K562 (cell line): ENCODE measurements at regions not wholly inside any gene's neighbourhood (a gene's known extent, or its start where the extent isn't known, plus 50 kb on each side); places are given as distances from the start of the nearest gene placed in this dataset.

ENCODE experiments used
- ATAC-seq: fragments of 200-7000 bp; cut with Tn5 transposase; 3 replicates; pipeline ENCODE4 v1.9.1; 2020; ENCODE audit warnings: moderate library complexity
- BruUV-seq: library from RNA; stranded (reverse); fragments of 400-500 nt; replicated peaks from 2 replicates; lab custom pipeline; 2021; lab: Mats Ljungman, UMichigan
- CTCF ChIA-PET: fragments of 300-600 bp; formaldehyde crosslinking; extraction: SDS; loops from one replicate; lab custom pipeline; 2021; ENCODE audit warnings: low intra/inter-chr PET ratio; lab: Yijun Ruan, JAX
- POLR2A ChIA-PET: fragments of 300-600, 350-650 bp; sonication (Branson Sonifier 250); formaldehyde crosslinking; extraction: SDS; loops from one replicate; lab custom pipeline; 2021; ENCODE audit warnings: antibody characterized with exemption, inconsistent platforms; lab: Yijun Ruan, JAX
- DNase-seq, 4 experiments: peaks; one replicate each; pipeline versions ENCODE4 v3.0.0 to v3.0.0-alpha.2; 2011 to 2018; ENCODE audit warnings: low spot score in 3 of 4, mixed read lengths in 3 of 4; ENCODE audit errors: extremely low read depth in 1 of 4
- FAIRE-seq: peaks from 2 replicates; lab custom pipeline; 2011; peaks lifted over from hg19 to GRCh38; lab: Jason Lieb, UNC
- H2AFZ ChIP-seq: 2 replicates; pipeline ENCODE4 v1.6.0; 2011; ENCODE audit warnings: low read depth, low read length, control low read depth, inconsistent platforms
- H3K27ac ChIP-seq: fragments of 200-600 bp; 3 replicates; pipeline ENCODE4 v1.8.0; 2011; ENCODE audit warnings: low read depth, mild to moderate bottlenecking, control low read depth, inconsistent platforms, low read length, moderate library complexity, mixed read lengths; ENCODE audit errors: extremely low read depth
- H3K27me3 ChIP-seq, 2 experiments: fragments of 300-600 bp in 1 of 2; 2 replicates in 1 of 2; 3 replicates in 1 of 2; pipeline versions ENCODE4 v1.6.0 to v1.8.0; 2011; ENCODE audit warnings: inconsistent platforms in 2 of 2, low read length in 2 of 2, mild to moderate bottlenecking in 1 of 2, mixed read lengths in 1 of 2, moderate library complexity in 1 of 2; ENCODE audit not compliant: control insufficient read depth in 2 of 2, insufficient read depth in 2 of 2
- H3K36me3 ChIP-seq: fragments of 300-600 bp; 3 replicates; pipeline ENCODE4 v1.8.0; 2011; ENCODE audit warnings: mild to moderate bottlenecking, low read length, inconsistent platforms; ENCODE audit not compliant: control insufficient read depth, insufficient read depth
- H3K4me1 ChIP-seq, 2 experiments: fragments of 200-600 bp in 1 of 2; replicated peaks in 1 of 2; 2 replicates in 1 of 2; 3 replicates in 1 of 2; pipeline versions ENCODE4 v1.5.1 to v1.8.0; 2011; ENCODE audit warnings: inconsistent platforms in 2 of 2, low read length in 2 of 2, mild to moderate bottlenecking in 1 of 2, mixed read lengths in 1 of 2, moderate library complexity in 1 of 2; ENCODE audit not compliant: control insufficient read depth in 2 of 2, insufficient read depth in 2 of 2
- H3K4me2 ChIP-seq: 2 replicates; pipeline ENCODE4 v1.6.1; 2011; ENCODE audit warnings: low read length, control low read depth, inconsistent platforms, mixed read lengths; ENCODE audit not compliant: insufficient read depth
- H3K4me3 ChIP-seq: fragments of 200-600 bp; sonication (generic), shearing (Covaris generic); 2 replicates; pipeline ENCODE4 v1.5.1; 2016; ENCODE audit warnings: control low read depth, inconsistent platforms
- H3K79me2 ChIP-seq: fragments of 200-600 bp; 3 replicates; pipeline ENCODE4 v1.8.0; 2011; ENCODE audit warnings: low read length, inconsistent platforms; ENCODE audit not compliant: control insufficient read depth, insufficient read depth
- H3K9ac ChIP-seq, 2 experiments: 2 replicates each; pipeline versions ENCODE4 v1.6.0 to v1.6.1; 2011; ENCODE audit warnings: low read depth in 2 of 2, low read length in 2 of 2, control low read depth in 1 of 2, inconsistent platforms in 1 of 2, mild to moderate bottlenecking in 1 of 2, mixed read lengths in 1 of 2; ENCODE audit not compliant: insufficient read depth in 1 of 2
- H3K9me1 ChIP-seq: one replicate; pipeline ENCODE4 v1.6.0; 2011; ENCODE audit warnings: inconsistent platforms, mild to moderate bottlenecking, low read length, moderate library complexity; ENCODE audit not compliant: control insufficient read depth, insufficient read depth
- H3K9me3 ChIP-seq: replicated peaks from 2 replicates; pipeline ENCODE4 v1.5.1; 2011; ENCODE audit warnings: low read depth, low read length, inconsistent platforms; ENCODE audit not compliant: control insufficient read depth, insufficient read depth
- H4K20me1 ChIP-seq: replicated peaks from 2 replicates; pipeline ENCODE4 v1.6.1; 2011; ENCODE audit warnings: low read length, inconsistent platforms, mixed read lengths; ENCODE audit not compliant: control insufficient read depth, insufficient read depth
- CEBPB ChIP-seq: fragments of 450-650 bp; IDR thresholded peaks from 2 replicates; pipeline ENCODE4 v1.6.1; 2016; ENCODE audit warnings: missing genetic modification characterization, missing compliant biosample characterization
- DMBX1 ChIP-seq: fragments of 250-450 bp; sonication (Bioruptor Pico); IDR thresholded peaks from 2 replicates; pipeline ENCODE4 v1.8.0; 2022; ENCODE audit warnings: inconsistent platforms, mild to moderate bottlenecking, moderate library complexity, borderline replicate concordance
- EP400 ChIP-seq: fragments of 450-650 bp; IDR thresholded peaks from 2 replicates; pipeline ENCODE4 v1.6.1; 2017; ENCODE audit warnings: antibody characterized with exemption, mild to moderate bottlenecking, moderate library complexity
- NCOA2 ChIP-seq, 2 experiments: fragments of 450-650 bp; IDR thresholded peaks; 2 replicates each; pipeline ENCODE4 v1.6.1; 2018; ENCODE audit warnings: mild to moderate bottlenecking in 2 of 2, moderate library complexity in 1 of 2; ENCODE audit not compliant: partially characterized antibody in 2 of 2
- NR3C1 ChIP-seq: sonication (generic); formaldehyde crosslinking; IDR thresholded peaks from 2 replicates; pipeline ENCODE4 v1.8.1; 2022; ENCODE audit warnings: missing genetic modification reagents
- PURB ChIP-seq: sonication (generic); formaldehyde crosslinking; IDR thresholded peaks from 2 replicates; pipeline ENCODE4 v1.9.0; 2021; ENCODE audit warnings: low read depth, mild to moderate bottlenecking, missing genetic modification reagents
- RAD21 ChIP-seq, 2 experiments: fragments of 250-450 bp in 1 of 2; fragments of 450-650 bp in 1 of 2; sonication (Bioruptor Pico) in 1 of 2; formaldehyde crosslinking in 1 of 2; IDR thresholded peaks in 1 of 2; conservative IDR thresholded peaks in 1 of 2; 2 replicates each; pipeline versions ENCODE4 v1.4.0 to v1.8.0; 2020 to 2022; ENCODE audit warnings: mild to moderate bottlenecking in 2 of 2, moderate library complexity in 1 of 2
- RBM39 ChIP-seq: fragments of 200-400 bp; formaldehyde crosslinking; optimal IDR thresholded peaks from 2 replicates; pipeline ENCODE3; 2018; ENCODE audit warnings: low read depth, low read length
- SRF ChIP-seq, 2 experiments: fragments of 250-450, 450-650 bp in 1 of 2; sonication (Bioruptor Pico) in 1 of 2; sonication (generic) in 1 of 2; formaldehyde crosslinking; IDR thresholded peaks; 2 replicates each; pipeline versions ENCODE4 v1.5.0 to v1.5.1; 2020 to 2022; ENCODE audit warnings: mild to moderate bottlenecking in 1 of 2, missing genetic modification reagents in 1 of 2
- TFAM ChIP-seq: fragments of 250-450 bp; sonication (Bioruptor Pico); conservative IDR thresholded peaks from 2 replicates; pipeline ENCODE4 v1.5.0; 2021; ENCODE audit warnings: mild to moderate bottlenecking, moderate library complexity
- TRIM28 ChIP-seq: fragments of 450-650 bp; IDR thresholded peaks from 2 replicates; pipeline ENCODE4 v1.6.1; 2017
- ZKSCAN3 ChIP-seq: fragments of 250-450 bp; sonication (Bioruptor Pico); IDR thresholded peaks from 2 replicates; pipeline ENCODE4 v1.4.0; 2020
- ZNF224 ChIP-seq: sonication (generic); formaldehyde crosslinking; IDR thresholded peaks from 2 replicates; pipeline ENCODE4 v1.8.0; 2022; ENCODE audit warnings: mild to moderate bottlenecking, missing genetic modification reagents
- ZNF3 ChIP-seq: fragments of 250-450 bp; sonication (Bioruptor Pico); IDR thresholded peaks from 2 replicates; pipeline ENCODE4 v1.5.0; 2021; ENCODE audit warnings: mild to moderate bottlenecking, moderate library complexity
- ZNF57 ChIP-seq: fragments of 450-650 bp; formaldehyde crosslinking; IDR thresholded peaks from 2 replicates; pipeline ENCODE4 v1.4.0; 2020; ENCODE audit warnings: mild to moderate bottlenecking, moderate library complexity
- ZNF639 ChIP-seq, 2 experiments: fragments of 200-800 bp in 1 of 2; sonication (Bioruptor generic) in 1 of 2; sonication (generic) in 1 of 2; formaldehyde crosslinking in 1 of 2; IDR thresholded peaks in 1 of 2; conservative IDR thresholded peaks in 1 of 2; 2 replicates each; pipeline versions ENCODE4 v1.5.0 to v1.6.1; 2016 to 2020; ENCODE audit warnings: missing compliant biosample characterization in 1 of 2, missing genetic modification characterization in 1 of 2, missing genetic modification reagents in 1 of 2
- WGBS: fragments of 100-300 bp; shearing (Covaris generic); methylation state at CpG from one replicate; pipeline ENCODE4 v1.1.6; 2016; ENCODE audit warnings: low coverage, mixed read lengths; ENCODE audit not compliant: insufficient coverage; ENCODE audit errors: missing lambda C conversion rate; 5-methylcytosine and 5-hydroxymethylcytosine counted together
- in situ Hi-C: fragments of 300-500 bp; cut with MboI; formaldehyde crosslinking; loops from 4 replicates; pipeline ENCODE4 v1.15.0; 2018; ENCODE audit warnings: inconsistent platforms, mixed read lengths
- intact Hi-C: fragments of 100-400 bp; cut with micrococcal nuclease; formaldehyde crosslinking; loops from 2 replicates; pipeline ENCODE4 v1.14.2; 2022

GRCh38 chr5:8408258-8408657, 539.3 kb downstream of the MTRR start:
- no peaks in the 10 kb centered on the region for H3K27me3 ChIP-seq
- BruUV-seq: no TSS peak

More at GRCh38 chr5:8408258-8408657, 539.3 kb downstream of the MTRR start:
- no peak overlapping the region for H3K27ac ChIP-seq
- in situ Hi-C loops: no loop called here
- no peaks in the 10 kb centered on the region for H3K36me3 ChIP-seq
- 0% methylated on average over 2 of the region's 2 CpGs for WGBS
- POLR2A ChIA-PET: no interaction called here
- CTCF ChIA-PET: no interaction called here
- TF ChIP-seq NCOA2 (IDR thresholded peaks at IDR 0.05; ENCODE audit: partially characterized antibody in 2 of 2) (no peak), DMBX1 (no peak), TRIM28 (no peak), ZNF57 (CRISPR knock-in tag) (no peak), TFAM (CRISPR knock-in tag) (no peak), SRF (CRISPR knock-in tag; IDR thresholded peaks at IDR 0.05) (no peak), ZNF3 (CRISPR knock-in tag) (no peak), PURB (CRISPR knock-in tag) (no peak), ZNF224 (CRISPR knock-in tag) (no peak), RBM39 (no peak), CEBPB (tag) (no peak), ZNF639 (CRISPR knock-in tag; conservative IDR thresholded peaks at IDR 0.05 in 1 of 2, IDR thresholded peaks at IDR 0.05 in 1 of 2) (no peak), NR3C1 (CRISPR knock-in tag) (no peak), RAD21 (CRISPR knock-in tag; conservative IDR thresholded peaks at IDR 0.05 in 1 of 2, IDR thresholded peaks at IDR 0.05 in 1 of 2) (no peak), EP400 (no peak), ZKSCAN3 (CRISPR knock-in tag) (no peak)
- no peak overlapping the region for H3K4me2 ChIP-seq
- DNase-seq: no peak
- no peaks in the 10 kb centered on the region for H3K9me1 ChIP-seq
- no peak overlapping the region for H3K9ac ChIP-seq
- no peaks in the 10 kb centered on the region for H3K9me3 ChIP-seq
- no peaks in the 10 kb centered on the region for H4K20me1 ChIP-seq
- no peak overlapping the region for H3K4me3 ChIP-seq
- no peaks in the 10 kb centered on the region for H3K79me2 ChIP-seq
- no peak for ATAC-seq
- intact Hi-C loops: no loop called here
- H3K4me1 ChIP-seq: no peaks in the 10 kb centered on the region
- no peak overlapping the region for H2AFZ ChIP-seq
- no peak for FAIRE-seq
